DOHH2 (cell line): ENCODE measurements at regions not wholly inside any gene's neighbourhood (a gene's known extent, or its start where the extent isn't known, plus 50 kb on each side); places are given as distances from the start of the nearest gene placed in this dataset.

Source experiments
- H3F3A ChIP-seq: fragments of 200-600 bp; sonication (generic), shearing (Covaris generic); 2 replicates; pipeline ENCODE4 v1.6.0; 2016; ENCODE audit warnings: antibody characterized with exemption, mild to moderate bottlenecking; ENCODE audit not compliant: control insufficient read depth, insufficient read depth
- H3K27ac ChIP-seq: fragments of 200-600 bp; sonication (generic); 2 replicates; pipeline ENCODE4 v1.5.1; 2014; ENCODE audit warnings: low read depth, mild to moderate bottlenecking, low read length, moderate library complexity
- H3K27me3 ChIP-seq: fragments of 200-600 bp; sonication (generic); 2 replicates; pipeline ENCODE4 v1.6.1; 2014; ENCODE audit warnings: mild to moderate bottlenecking, low read length, mixed read lengths; ENCODE audit not compliant: control insufficient read depth
- H3K36me3 ChIP-seq: fragments of 200-600 bp; sonication (generic); 2 replicates; pipeline ENCODE4 v1.6.1; 2014; ENCODE audit warnings: mild to moderate bottlenecking, low read length, moderate library complexity, mixed read lengths; ENCODE audit not compliant: control insufficient read depth
- H3K4me1 ChIP-seq: fragments of 200-600 bp; sonication (generic); 2 replicates; pipeline ENCODE4 v1.6.1; 2014; ENCODE audit warnings: mild to moderate bottlenecking, low read length, mixed read lengths; ENCODE audit not compliant: control insufficient read depth
- H3K4me2 ChIP-seq: fragments of 200-600 bp; sonication (generic); 2 replicates; pipeline ENCODE4 v1.6.0; 2014; ENCODE audit warnings: mild to moderate bottlenecking, low read length, moderate library complexity
- H3K4me3 ChIP-seq: fragments of 200-600 bp; sonication (generic); 2 replicates; pipeline ENCODE4 v1.5.1; 2014; ENCODE audit warnings: mild to moderate bottlenecking, low read length, mixed read lengths
- H3K79me2 ChIP-seq: fragments of 200-600 bp; sonication (generic); 2 replicates; pipeline ENCODE4 v1.6.1; 2014; ENCODE audit warnings: mild to moderate bottlenecking, low read length, mixed read lengths; ENCODE audit not compliant: control insufficient read depth
- H3K9me2 ChIP-seq: fragments of 200-600 bp; sonication (generic); replicated peaks from 2 replicates; pipeline ENCODE4 v1.6.1; 2014; ENCODE audit warnings: mild to moderate bottlenecking, low read length, mixed read lengths; ENCODE audit not compliant: control insufficient read depth
- H3K9me3 ChIP-seq: fragments of 200-600 bp; sonication (generic); 2 replicates; pipeline ENCODE4 v1.6.1; 2014; ENCODE audit warnings: antibody characterized with exemption, low read length, mixed read lengths; ENCODE audit not compliant: control insufficient read depth, insufficient read depth
- H4K20me1 ChIP-seq: fragments of 200-600 bp; sonication (generic); 2 replicates; pipeline ENCODE4 v1.6.0; 2014; ENCODE audit warnings: low read depth, mild to moderate bottlenecking, antibody characterized with exemption, low read length, moderate library complexity; ENCODE audit not compliant: control insufficient read depth, insufficient read depth
- CTCF ChIP-seq: fragments of 200-600 bp; sonication (generic); IDR thresholded peaks from one replicate; pipeline ENCODE4 v1.5.1; 2014; ENCODE audit warnings: antibody characterized with exemption, mild to moderate bottlenecking, low read depth, low read length; ENCODE audit not compliant: poor library complexity, severe bottlenecking
- EZH2phosphoT487 ChIP-seq: fragments of 200-600 bp; sonication (generic); IDR thresholded peaks from 2 replicates; pipeline ENCODE4 v1.6.1; 2017; ENCODE audit warnings: borderline replicate concordance, mild to moderate bottlenecking, antibody characterized with exemption, low read length, moderate library complexity, mixed read lengths

GRCh38 chr5:159402856-159403255 is 72.6 kb upstream of the IL12B start:
- H3K4me2 ChIP-seq: no peak overlapping the region
- peaks cover 9% of the 10 kb centered on the region for H3K4me1 ChIP-seq
- H3F3A ChIP-seq: no peaks in the 10 kb centered on the region

GRCh38 chr5:159403906-159404681 is 73.8 kb upstream of the IL12B start:
- H3K27me3 ChIP-seq: peaks cover 34% of the 10 kb centered on the region
- H3K79me2 ChIP-seq: no peaks in the 10 kb centered on the region
- H3F3A ChIP-seq: no peaks in the 10 kb centered on the region
- no peaks in the 10 kb centered on the region for H3K36me3 ChIP-seq
- no peak overlapping the region for H3K27ac ChIP-seq
- H3K9me2 ChIP-seq: no peaks in the 10 kb centered on the region
- TF ChIP-seq EZH2phosphoT487 (no peak), CTCF (no peak)
- peaks cover 9% of the 10 kb centered on the region for H3K4me1 ChIP-seq
- no peak overlapping the region for H3K4me2 ChIP-seq
- no peaks in the 10 kb centered on the region for H3K9me3 ChIP-seq
- no peak overlapping the region for H3K4me3 ChIP-seq
- no peaks in the 10 kb centered on the region for H4K20me1 ChIP-seq

More at GRCh38 chr5:159402856-159403255, 72.6 kb upstream of the IL12B start:
- no peak overlapping the region for H3K27ac ChIP-seq
- H4K20me1 ChIP-seq: no peaks in the 10 kb centered on the region
- no peak for TF ChIP-seq CTCF
- H3K79me2 ChIP-seq: no peaks in the 10 kb centered on the region
- no peaks in the 10 kb centered on the region for H3K36me3 ChIP-seq
- peaks cover 29% of the 10 kb centered on the region for H3K27me3 ChIP-seq
- H3K9me3 ChIP-seq: no peaks in the 10 kb centered on the region
- no peak overlapping the region for H3K4me3 ChIP-seq
- H3K9me2 ChIP-seq: no peaks in the 10 kb centered on the region

- H3K9me3 ChIP-seq: no peaks in the 10 kb centered on the region
- no peaks in the 10 kb centered on the region for H3K79me2 ChIP-seq
- H3K4me1 ChIP-seq: peaks cover 9% of the 10 kb centered on the region
- TF ChIP-seq CTCF: no peak
- no peak for TF ChIP-seq EZH2phosphoT487
- H3K36me3 ChIP-seq: no peaks in the 10 kb centered on the region
- no peaks in the 10 kb centered on the region for H3K9me2 ChIP-seq
- H3K27ac ChIP-seq: no peak overlapping the region
- H4K20me1 ChIP-seq: no peaks in the 10 kb centered on the region
- H3K27me3 ChIP-seq: peaks cover 34% of the 10 kb centered on the region
- H3F3A ChIP-seq: no peaks in the 10 kb centered on the region
- H3K4me2 ChIP-seq: no peak overlapping the region; the same call in 1 of the 2 replicates
- H3K4me3 ChIP-seq: no peak overlapping the region
Observed at GRCh38 chr5:159405611-159406031, 75.3 kb upstream of the IL12B start.
